GM18907 (cell line): ENCODE measurements at regions not wholly inside any gene's neighbourhood (a gene's known extent, or its start where the extent isn't known, plus 50 kb on each side); places are given as distances from the start of the nearest gene placed in this dataset.

Source experiments
- ATAC-seq: cut with Tn5 transposase; IDR thresholded peaks from one replicate; pipeline ENCODE4 v1.9.1; 2021; ENCODE audit warnings: mild to moderate bottlenecking, moderate library complexity; ENCODE audit not compliant: unreplicated experiment

GRCh38 chr14:101115652-101116051 lies 212.1 kb upstream of the RTL1 start:
- no peak for ATAC-seq

GRCh38 chr14:101116065-101116464 lies 212.5 kb upstream of the RTL1 start:
- ATAC-seq, result no peak

- ATAC-seq, result no peak
Measured at GRCh38 chr14:101116486-101117130, 213.1 kb upstream of the RTL1 start.

GRCh38 chr14:101117543-101117942 lies 214.0 kb upstream of the RTL1 start:
- ATAC-seq, result no peak

- ATAC-seq, result no peak
Measured at GRCh38 chr14:101118233-101118632, 214.7 kb upstream of the RTL1 start.

GRCh38 chr14:101118746-101119591 lies 215.4 kb upstream of the RTL1 start:
- no peak for ATAC-seq

- ATAC-seq, result no peak
Measured at GRCh38 chr14:101119830-101120571, 216.5 kb upstream of the RTL1 start.

- ATAC-seq, result no peak
Measured at GRCh38 chr14:101120641-101121507, 217.4 kb upstream of the RTL1 start.

GRCh38 chr14:101121508-101122139 lies 218.1 kb upstream of the RTL1 start:
- ATAC-seq, result no peak

GRCh38 chr14:101122237-101123141 lies 219.0 kb upstream of the RTL1 start:
- no peak for ATAC-seq

GRCh38 chr14:101123618-101124510 lies 220.3 kb upstream of the RTL1 start:
- no peak for ATAC-seq

GRCh38 chr14:101124815-101125214 lies 221.3 kb upstream of the RTL1 start:
- ATAC-seq, result no peak

GRCh38 chr14:101125313-101125712 lies 221.8 kb upstream of the RTL1 start:
- no peak for ATAC-seq

- no peak for ATAC-seq
Measured at GRCh38 chr14:101125719-101126651, 222.5 kb upstream of the RTL1 start.

GRCh38 chr14:101126731-101127130 lies 223.2 kb upstream of the RTL1 start:
- ATAC-seq, result no peak

- no peak for ATAC-seq
Measured at GRCh38 chr14:101127224-101127623, 223.7 kb upstream of the RTL1 start.
